ENCODE measurements at regions not wholly inside any gene's neighbourhood (a gene's known extent, or its start where the extent isn't known, plus 50 kb on each side); places are given as distances from the start of the nearest gene placed in this dataset.
A peak's percentile ranks its signal among the peaks of the same experiment; 100 is the strongest.

GRCh38 chr1:193479187-193479586 lies 292.8 kb upstream of the B3GALT2 start:
- DNase-seq (ENCODE audit: low spot score in 2 of 2) (peak in 1 of 2 donors; percentile 31), ATAC-seq (peak; percentile 83 to 93)
- H3K9me3 Mint-ChIP-seq, result peaks cover 23 to 32% of the 10 kb centered on the region in 2 donors
- H3K27ac Mint-ChIP-seq, result peak overlapping the region; percentile 71 to 81
- peaks cover 24 to 37% of the 10 kb centered on the region in 2 donors for H3K36me3 Mint-ChIP-seq

GRCh38 chr1:193476748-193477147 lies 290.3 kb upstream of the B3GALT2 start:
- ATAC-seq, result peak in 1 of 2 donors; percentile 47
- DNase-seq (ENCODE audit: low spot score in 2 of 2), result no peak
- no peak overlapping the region for H3K27ac Mint-ChIP-seq
- H3K9me3 Mint-ChIP-seq, result peaks cover 33 to 45% of the 10 kb centered on the region in 2 donors
- peaks cover 32 to 49% of the 10 kb centered on the region in 2 donors for H3K36me3 Mint-ChIP-seq

GRCh38 chr1:193473932-193474331 lies 287.5 kb upstream of the B3GALT2 start:
- H3K9me3 Mint-ChIP-seq, result peaks cover 24 to 31% of the 10 kb centered on the region in 2 donors
- no peak for DNase-seq (ENCODE audit: low spot score in 2 of 2)

GRCh38 chr1:193472838-193473398 lies 286.5 kb upstream of the B3GALT2 start:
- DNase-seq (ENCODE audit: low spot score in 2 of 2) (no peak), ATAC-seq (no peak)
- no peak overlapping the region for H3K27ac Mint-ChIP-seq
- peaks cover 21 to 30% of the 10 kb centered on the region in 2 donors for H3K36me3 Mint-ChIP-seq
- peaks cover 25 to 35% of the 10 kb centered on the region in 2 donors for H3K9me3 Mint-ChIP-seq

More at GRCh38 chr1:193473932-193474331, 287.5 kb upstream of the B3GALT2 start:
- Mint-ChIP-seq H3K27ac (no peak overlapping the region), H3K36me3 (peaks cover 21 to 31% of the 10 kb centered on the region in 2 donors)
- no peak for ATAC-seq

GRCh38 chr1:193472430-193472829 lies 286.0 kb upstream of the B3GALT2 start:
- DNase-seq (ENCODE audit: low spot score in 2 of 2) (no peak), ATAC-seq (no peak)
- Mint-ChIP-seq H3K27ac (no peak overlapping the region), H3K9me3 (peaks cover 24 to 31% of the 10 kb centered on the region in 2 donors), H3K36me3 (peaks cover 17 to 25% of the 10 kb centered on the region in 2 donors)

- Mint-ChIP-seq H3K9me3 (peaks cover 23 to 30% of the 10 kb centered on the region in 2 donors), H3K36me3 (peaks cover 14 to 23% of the 10 kb centered on the region in 2 donors), H3K27ac (no peak overlapping the region)
- DNase-seq (ENCODE audit: low spot score in 2 of 2) (no peak), ATAC-seq (peak in 1 of 2 donors; percentile 36)
These were observed 285.6 kb upstream of the B3GALT2 start for GRCh38 chr1:193471981-193472380.

- DNase-seq (ENCODE audit: low spot score in 2 of 2) (no peak), ATAC-seq (no peak)
- Mint-ChIP-seq H3K9me3 (peaks cover 0 to 2% of the 10 kb centered on the region in 2 donors), H3K36me3 (no peaks in the 10 kb centered on the region), H3K27ac (no peak overlapping the region)
These were observed 277.0 kb upstream of the B3GALT2 start for GRCh38 chr1:193463326-193463932.

- ATAC-seq, result no peak
- H3K27ac Mint-ChIP-seq, result no peak overlapping the region
These were observed 276.4 kb upstream of the B3GALT2 start for GRCh38 chr1:193462629-193463320.

GRCh38 chr1:193458628-193459027 lies 272.2 kb upstream of the B3GALT2 start:
- Mint-ChIP-seq H3K36me3 (no peaks in the 10 kb centered on the region), H3K9me3 (no peaks in the 10 kb centered on the region), H3K27ac (peak overlapping the region in 1 of 2 donors; percentile 6)
- ATAC-seq, result peak; percentile 78 to 85
- DNase-seq (ENCODE audit: low spot score in 2 of 2), result peak in 1 of 2 donors; percentile 28

More at GRCh38 chr1:193462629-193463320, 276.4 kb upstream of the B3GALT2 start:
- DNase-seq (ENCODE audit: low spot score in 2 of 2), result no peak
- no peaks in the 10 kb centered on the region for H3K36me3 Mint-ChIP-seq
- H3K9me3 Mint-ChIP-seq, result no peaks in the 10 kb centered on the region

GRCh38 chr1:193457676-193458075 lies 271.3 kb upstream of the B3GALT2 start:
- ATAC-seq, result peak in 1 of 2 donors; percentile 30
- H3K9me3 Mint-ChIP-seq, result no peaks in the 10 kb centered on the region
- H3K27ac Mint-ChIP-seq, result no peak overlapping the region
- H3K36me3 Mint-ChIP-seq, result no peaks in the 10 kb centered on the region
- no peak for DNase-seq (ENCODE audit: low spot score in 2 of 2)

GRCh38 chr1:193456811-193457280 lies 270.4 kb upstream of the B3GALT2 start:
- H3K36me3 Mint-ChIP-seq, result no peaks in the 10 kb centered on the region
- peak in 1 of 2 donors; percentile 38 for ATAC-seq
- no peak overlapping the region for H3K27ac Mint-ChIP-seq
- DNase-seq (ENCODE audit: low spot score in 2 of 2), result no peak
- no peaks in the 10 kb centered on the region for H3K9me3 Mint-ChIP-seq

GRCh38 chr1:193451606-193452005 lies 265.2 kb upstream of the B3GALT2 start:
- DNase-seq (ENCODE audit: low spot score in 2 of 2) (no peak), ATAC-seq (no peak)
- peaks cover 0 to 4% of the 10 kb centered on the region in 2 donors for H3K36me3 Mint-ChIP-seq
- H3K9me3 Mint-ChIP-seq, result peaks cover 0 to 13% of the 10 kb centered on the region in 2 donors
- no peak overlapping the region for H3K27ac Mint-ChIP-seq

- H3K36me3 Mint-ChIP-seq, result peaks cover 0 to 4% of the 10 kb centered on the region in 2 donors
- ATAC-seq (no peak), DNase-seq (ENCODE audit: low spot score in 2 of 2) (no peak)
- peaks cover 0 to 13% of the 10 kb centered on the region in 2 donors for H3K9me3 Mint-ChIP-seq
- H3K27ac Mint-ChIP-seq, result no peak overlapping the region
These were observed 264.6 kb upstream of the B3GALT2 start for GRCh38 chr1:193451001-193451400.

GRCh38 chr1:193448682-193449461 lies 262.5 kb upstream of the B3GALT2 start:
- DNase-seq (ENCODE audit: low spot score in 2 of 2) (no peak), ATAC-seq (peak; percentile 80 to 96)
- Mint-ChIP-seq H3K36me3 (peaks cover 0 to 4% of the 10 kb centered on the region in 2 donors), H3K27ac (peak overlapping the region; percentile 74 to 89), H3K9me3 (peaks cover 0 to 13% of the 10 kb centered on the region in 2 donors)

GRCh38 chr1:193443886-193444285 lies 257.5 kb upstream of the B3GALT2 start:
- H3K36me3 Mint-ChIP-seq, result peaks cover 7 to 11% of the 10 kb centered on the region in 2 donors
- no peak overlapping the region for H3K27ac Mint-ChIP-seq
- H3K9me3 Mint-ChIP-seq, result peaks cover 5 to 20% of the 10 kb centered on the region in 2 donors
- ATAC-seq (no peak), DNase-seq (ENCODE audit: low spot score in 2 of 2) (no peak)

- H3K9me3 Mint-ChIP-seq, result peaks cover 10 to 34% of the 10 kb centered on the region in 2 donors
- ATAC-seq, result no peak
- H3K27ac Mint-ChIP-seq, result no peak overlapping the region
- peaks cover 9 to 31% of the 10 kb centered on the region in 2 donors for H3K36me3 Mint-ChIP-seq
- no peak for DNase-seq (ENCODE audit: low spot score in 2 of 2)
These were observed 252.4 kb upstream of the B3GALT2 start for GRCh38 chr1:193438771-193439170.

Measured in activated naive CD4-positive, alpha-beta T cell treated with anti-CD3 and anti-CD28 coated beads, Interleukin-2, amount 50 U/mL, for 72 hours (primary cell).